ENCODE measurements at regions not wholly inside any gene's neighbourhood (a gene's known extent, or its start where the extent isn't known, plus 50 kb on each side); places are given as distances from the start of the nearest gene placed in this dataset.

DNA sequence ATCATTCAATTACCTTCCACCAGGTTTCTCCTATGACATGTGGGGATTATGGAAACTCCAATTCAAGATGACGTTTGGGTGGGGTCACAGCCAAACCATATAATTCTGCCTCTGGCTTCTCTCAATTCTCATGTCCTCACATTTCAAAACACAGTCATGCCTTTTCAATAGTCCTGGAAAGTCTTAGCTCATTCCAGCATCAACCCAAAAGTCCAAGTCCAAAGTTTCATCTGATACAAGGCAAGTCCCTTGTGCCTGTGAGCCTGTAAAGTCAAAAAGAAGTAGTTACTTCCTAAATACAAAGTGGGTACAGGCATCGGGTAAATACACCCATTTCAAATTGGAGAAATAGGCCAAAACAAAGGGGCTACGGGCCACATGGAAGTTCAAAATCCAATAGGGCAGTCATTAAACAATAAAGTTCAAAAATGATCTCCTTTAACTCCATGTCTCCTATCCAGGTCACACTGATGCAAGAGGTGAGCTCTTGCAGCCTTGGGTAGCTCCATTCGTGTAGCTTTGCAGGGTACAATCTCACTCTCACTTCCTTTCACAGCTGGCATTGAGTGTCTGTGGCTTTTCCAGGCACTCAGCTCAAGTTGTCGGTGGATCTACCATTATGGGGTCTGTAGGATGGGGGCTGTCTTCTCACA lies 112.9 kb downstream of the FCRL5 start:
- TF ChIP-seq, protein P1, sequence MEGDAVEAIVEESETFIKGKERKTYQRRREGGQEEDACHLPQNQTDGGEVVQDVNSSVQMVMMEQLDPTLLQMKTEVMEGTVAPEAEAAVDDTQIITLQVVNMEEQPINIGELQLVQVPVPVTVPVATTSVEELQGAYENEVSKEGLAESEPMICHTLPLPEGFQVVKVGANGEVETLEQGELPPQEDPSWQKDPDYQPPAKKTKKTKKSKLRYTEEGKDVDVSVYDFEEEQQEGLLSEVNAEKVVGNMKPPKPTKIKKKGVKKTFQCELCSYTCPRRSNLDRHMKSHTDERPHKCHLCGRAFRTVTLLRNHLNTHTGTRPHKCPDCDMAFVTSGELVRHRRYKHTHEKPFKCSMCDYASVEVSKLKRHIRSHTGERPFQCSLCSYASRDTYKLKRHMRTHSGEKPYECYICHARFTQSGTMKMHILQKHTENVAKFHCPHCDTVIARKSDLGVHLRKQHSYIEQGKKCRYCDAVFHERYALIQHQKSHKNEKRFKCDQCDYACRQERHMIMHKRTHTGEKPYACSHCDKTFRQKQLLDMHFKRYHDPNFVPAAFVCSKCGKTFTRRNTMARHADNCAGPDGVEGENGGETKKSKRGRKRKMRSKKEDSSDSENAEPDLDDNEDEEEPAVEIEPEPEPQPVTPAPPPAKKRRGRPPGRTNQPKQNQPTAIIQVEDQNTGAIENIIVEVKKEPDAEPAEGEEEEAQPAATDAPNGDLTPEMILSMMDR (IDR thresholded peaks at IDR 0.05): no peak
- TF ChIP-seq POLR2A (IDR thresholded peaks at IDR 0.05; ENCODE audit: low read depth) (no peak), POLR2AphosphoS5 (IDR thresholded peaks at IDR 0.05) (no peak)
